ENCODE measurements at regions not wholly inside any gene's neighbourhood (a gene's known extent, or its start where the extent isn't known, plus 50 kb on each side); places are given as distances from the start of the nearest gene placed in this dataset.

GRCh38 chr1:194159941-194160340, 973.5 kb upstream of the B3GALT2 start:
- DNase-seq (ENCODE audit: low spot score): no peak

DNA sequence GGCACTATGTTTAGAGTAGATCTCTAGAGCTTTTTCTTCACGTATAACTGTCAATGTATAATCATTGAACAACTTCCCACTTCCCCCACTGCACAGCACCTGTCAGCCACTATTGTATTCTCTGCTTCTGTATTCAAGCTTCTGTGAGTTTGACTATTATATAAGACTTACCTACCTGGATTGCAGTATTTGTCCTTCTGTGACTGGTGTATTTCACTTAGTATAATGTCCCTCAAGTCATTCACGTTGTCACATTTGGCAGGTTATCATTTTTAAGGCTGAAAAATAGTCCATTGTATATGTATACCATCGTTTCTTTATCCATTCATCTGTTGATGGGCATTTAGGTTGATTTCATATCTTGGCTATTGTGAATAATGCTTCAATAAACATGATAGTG, 969.5 kb upstream of the B3GALT2 start:
- no peak for DNase-seq (ENCODE audit: low spot score)

GRCh38 chr1:194151056-194151455, 964.6 kb upstream of the B3GALT2 start:
- no peak for DNase-seq (ENCODE audit: low spot score)

GRCh38 chr1:194150242-194150641, 963.8 kb upstream of the B3GALT2 start:
- DNase-seq (ENCODE audit: low spot score): no peak

DNA sequence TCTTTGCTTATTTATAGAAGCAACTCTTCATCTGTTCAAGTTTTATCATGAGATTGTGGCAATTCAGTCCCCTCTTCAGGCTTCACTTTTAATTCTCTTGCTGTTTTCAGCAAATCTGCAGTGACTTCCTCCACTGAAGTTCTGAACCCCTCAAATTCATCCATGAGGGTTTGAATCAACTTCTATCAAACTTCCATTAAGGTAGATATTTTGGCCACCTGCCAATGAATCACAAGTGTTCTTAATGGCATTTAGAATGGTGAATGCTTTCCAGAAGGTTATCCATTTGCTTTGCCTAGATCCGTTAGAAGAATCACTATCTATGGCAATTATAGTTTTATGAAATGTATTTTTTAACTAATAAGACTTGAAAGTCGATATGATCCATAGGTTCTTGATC, 946.7 kb upstream of the B3GALT2 start:
- no peak for DNase-seq (ENCODE audit: low spot score)

GRCh38 chr1:194118086-194118485, 931.7 kb upstream of the B3GALT2 start:
- DNase-seq (ENCODE audit: low spot score): no peak

DNA sequence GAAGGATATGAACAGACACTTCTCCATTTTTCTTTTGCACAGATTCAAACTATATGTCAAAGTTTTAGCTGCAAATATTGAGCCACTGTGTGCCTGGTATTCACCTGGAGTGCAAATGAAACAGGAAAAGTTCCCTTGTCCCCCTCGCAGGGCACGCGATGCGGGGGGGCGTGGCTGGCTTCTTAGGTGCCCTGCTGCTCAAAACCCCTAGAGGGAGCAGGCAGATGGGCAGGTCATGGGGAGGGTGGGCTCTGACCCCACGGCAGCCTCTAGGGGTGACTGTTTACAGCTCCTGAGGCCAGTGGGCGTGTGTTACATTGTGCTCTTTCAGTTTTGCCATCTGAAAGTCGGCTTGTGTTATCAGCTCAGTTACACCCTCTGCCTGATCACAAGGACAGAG, 931.2 kb upstream of the B3GALT2 start:
- no peak for DNase-seq (ENCODE audit: low spot score)

- DNase-seq (ENCODE audit: low spot score): no peak
Observed at GRCh38 chr1:194114288-194114687, 927.9 kb upstream of the B3GALT2 start.

GRCh38 chr1:194105381-194105780, 919.0 kb upstream of the B3GALT2 start:
- no peak for DNase-seq (ENCODE audit: low spot score)

- DNase-seq (ENCODE audit: low spot score): no peak
Observed at GRCh38 chr1:194104247-194104844, 917.9 kb upstream of the B3GALT2 start.

DNA sequence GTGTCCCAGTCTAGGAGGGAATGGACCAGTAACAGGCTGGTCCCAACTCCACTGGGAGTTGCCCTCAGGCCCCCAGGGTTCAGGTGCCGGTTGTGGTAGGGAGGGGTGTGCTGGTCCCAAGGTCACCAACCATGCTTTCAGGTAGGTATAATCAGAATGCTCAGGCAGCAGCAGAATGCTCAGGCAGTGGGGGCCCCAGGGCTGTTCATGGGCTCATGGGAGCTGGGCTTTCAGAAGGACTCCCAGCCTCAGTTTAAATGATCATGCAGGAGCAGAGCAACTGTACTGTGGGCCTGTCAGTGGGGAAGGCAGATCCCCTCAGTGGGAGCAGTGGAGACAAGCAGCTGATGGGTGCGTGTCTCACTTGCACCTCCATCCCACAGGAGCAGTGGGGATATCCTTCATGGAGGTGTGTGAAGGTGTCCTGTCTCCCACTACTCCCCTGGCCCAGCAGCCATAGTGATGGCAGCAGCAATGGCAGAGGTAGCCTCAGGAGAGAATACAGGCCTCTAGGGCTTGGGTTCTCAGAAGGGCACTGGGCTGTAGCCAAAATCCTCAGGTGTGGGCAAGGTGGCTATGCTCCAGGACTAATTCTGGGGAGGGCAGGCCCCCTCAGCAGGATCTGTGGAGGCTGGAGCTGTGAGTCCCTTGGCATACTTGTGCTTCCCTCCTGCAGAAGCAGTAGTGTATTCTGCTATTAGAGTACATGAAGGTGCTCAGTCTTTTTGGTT, 917.3 kb upstream of the B3GALT2 start:
- DNase-seq (ENCODE audit: low spot score): no peak

GRCh38 chr1:194103101-194103500, 916.7 kb upstream of the B3GALT2 start:
- no peak for DNase-seq (ENCODE audit: low spot score)

DNA sequence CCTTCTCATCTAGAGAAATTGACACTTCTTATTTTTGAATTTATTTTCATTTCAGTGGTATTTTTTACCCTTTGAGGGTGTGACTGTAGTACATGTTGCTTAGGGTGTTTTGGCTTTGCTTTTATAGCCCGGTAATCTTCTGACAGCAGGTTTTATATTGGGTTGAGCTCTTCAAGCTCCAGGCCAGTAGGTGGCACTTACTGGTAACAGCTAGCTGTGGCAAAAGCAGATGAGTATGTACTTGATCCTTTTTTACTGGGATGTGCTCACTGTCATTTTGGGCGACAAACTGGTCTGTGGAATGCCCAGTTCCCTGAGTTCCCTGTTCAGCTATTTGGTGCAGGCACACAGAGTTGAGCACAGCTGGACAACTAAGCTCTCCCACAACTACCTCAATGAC, 916.2 kb upstream of the B3GALT2 start:
- no peak for DNase-seq (ENCODE audit: low spot score)

- no peak for DNase-seq (ENCODE audit: low spot score)
Observed at GRCh38 chr1:194084755-194085154, 898.3 kb upstream of the B3GALT2 start.

DNA sequence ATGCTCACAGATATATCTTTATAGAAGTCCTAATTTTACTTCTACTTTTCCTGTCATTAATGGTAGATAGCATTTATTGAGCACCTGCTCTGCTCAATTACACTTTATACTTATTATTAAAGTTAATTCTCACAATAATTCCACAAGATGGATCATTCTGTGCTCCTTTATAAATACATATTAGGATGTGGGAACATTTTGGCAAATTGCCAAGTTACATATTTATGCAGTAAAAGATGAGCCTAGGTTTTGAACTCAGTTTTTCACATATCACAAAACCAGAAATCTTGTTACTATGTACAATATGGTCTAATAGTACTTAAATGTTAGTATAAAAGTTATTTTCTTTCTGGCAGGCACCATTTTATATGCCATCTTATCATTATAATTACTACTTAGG, 895.0 kb upstream of the B3GALT2 start:
- no peak for DNase-seq (ENCODE audit: low spot score)

DNA sequence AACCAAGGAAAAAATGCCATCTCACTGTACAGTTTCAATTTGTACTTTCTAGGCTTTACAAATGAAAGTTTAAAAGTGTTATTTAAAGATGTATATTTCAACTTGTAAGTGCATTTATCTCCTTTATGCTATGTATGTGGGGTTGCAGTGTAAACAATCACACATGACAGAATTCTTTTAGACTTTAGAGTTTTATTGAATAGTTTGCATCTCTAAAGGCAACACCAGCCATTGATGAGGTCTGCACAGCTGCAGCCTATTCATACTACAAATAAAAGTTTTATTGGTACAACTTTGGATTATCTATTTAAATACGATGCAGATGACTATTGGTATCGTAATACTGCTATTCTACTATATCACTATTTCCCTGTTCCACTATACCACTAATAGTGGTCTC, 894.4 kb upstream of the B3GALT2 start:
- no peak for DNase-seq (ENCODE audit: low spot score)

- no peak for DNase-seq (ENCODE audit: low spot score)
Observed at GRCh38 chr1:194078765-194079164, 892.4 kb upstream of the B3GALT2 start.

- no peak for DNase-seq (ENCODE audit: low spot score)
Observed at GRCh38 chr1:194076646-194077045, 890.2 kb upstream of the B3GALT2 start.

DNA sequence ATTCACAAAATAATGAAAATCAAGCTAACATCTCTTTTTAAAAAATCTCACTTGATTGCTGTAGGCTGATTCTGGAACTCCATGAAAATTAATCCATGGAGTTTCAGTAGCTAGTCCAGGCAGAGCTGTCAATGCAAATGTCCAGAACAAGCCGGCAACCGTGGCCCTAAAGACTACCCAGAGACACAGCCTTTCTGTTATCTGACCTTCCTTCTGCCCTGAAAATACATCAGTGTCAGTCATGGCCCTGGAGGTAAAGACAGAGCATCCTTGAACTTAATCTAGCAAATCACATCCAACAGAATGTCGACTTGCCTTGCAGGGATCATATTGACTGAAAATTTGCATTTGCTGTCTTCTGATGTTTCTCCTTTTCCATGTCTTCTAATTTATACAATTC, 887.4 kb upstream of the B3GALT2 start:
- no peak for DNase-seq (ENCODE audit: low spot score)

GRCh38 chr1:194071205-194071604, 884.8 kb upstream of the B3GALT2 start:
- DNase-seq (ENCODE audit: low spot score): no peak

DNA sequence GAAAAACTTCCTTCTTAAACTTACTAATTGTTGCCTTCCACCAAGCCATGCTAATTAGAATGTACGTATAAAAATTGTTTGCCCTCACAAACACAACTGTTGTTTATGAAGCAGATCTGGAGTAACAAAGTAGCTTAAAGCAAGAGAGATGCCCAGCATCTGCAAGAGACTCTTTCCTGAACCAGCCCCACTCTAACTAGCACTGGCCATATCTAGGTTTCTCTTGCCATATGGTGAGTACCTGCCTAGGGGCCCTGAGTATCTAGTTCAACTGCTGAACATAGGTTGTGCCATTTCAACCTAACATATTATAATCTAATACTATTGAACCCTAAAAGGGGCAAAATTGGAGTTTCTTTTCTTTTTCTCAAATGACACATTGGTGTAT, 883.4 kb upstream of the B3GALT2 start:
- no peak for DNase-seq (ENCODE audit: low spot score)

DNA sequence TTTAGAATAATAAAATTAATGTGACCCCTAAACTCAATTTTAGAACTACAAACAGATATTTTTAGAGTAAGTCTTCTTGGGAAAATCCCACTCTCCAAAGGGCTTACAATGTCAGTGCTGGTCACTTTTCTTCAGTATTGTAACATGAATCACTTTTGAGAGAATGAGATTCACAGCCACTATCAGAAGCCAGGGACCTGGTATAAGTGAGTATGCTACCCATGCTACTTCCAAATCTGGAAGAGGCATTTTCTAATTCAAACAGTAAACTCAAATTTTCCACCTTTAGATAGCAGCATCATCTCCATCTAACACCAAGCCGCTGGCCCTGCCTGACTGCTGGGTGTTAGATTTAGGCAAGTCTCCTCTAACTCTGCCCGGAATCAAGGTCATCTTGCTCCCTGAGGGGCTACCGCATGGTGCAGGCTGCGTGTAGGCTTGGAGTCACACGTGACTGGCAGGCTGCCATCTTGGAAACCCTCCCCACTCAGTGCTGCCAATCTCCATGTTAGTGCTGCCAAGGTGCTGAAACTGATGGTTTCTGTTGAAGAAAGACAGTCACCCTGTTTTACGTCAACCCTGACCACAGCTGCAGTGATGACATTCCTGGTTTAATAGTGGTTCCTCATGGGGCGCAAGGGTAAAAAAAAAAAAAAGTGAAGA, 882.9 kb upstream of the B3GALT2 start:
- no peak for DNase-seq (ENCODE audit: low spot score)

GRCh38 chr1:194068446-194069167, 882.2 kb upstream of the B3GALT2 start:
- DNase-seq (ENCODE audit: low spot score): no peak
